Upper lobe of left lung (tissue), 4 donors: ENCODE measurements at regions not wholly inside any gene's neighbourhood (a gene's known extent, or its start where the extent isn't known, plus 50 kb on each side); places are given as distances from the start of the nearest gene placed in this dataset.

Experiments
- CTCF ChIP-seq, 6 experiments: fragments of 450-650 bp in 4 of 6; fragments of 200-600 bp in 2 of 6; sonication (generic) in 2 of 6; IDR thresholded peaks; one replicate each; pipeline ENCODE4 v1.5.1; 2016 to 2019; ENCODE audit warnings: antibody characterized with exemption in 6 of 6
- POLR2A ChIP-seq, 4 donors: fragments of 450-650 bp; IDR thresholded peaks; one replicate each; pipeline ENCODE4 v1.5.1; 2016 to 2017; ENCODE audit warnings: antibody characterized with exemption in 4 of 4, mild to moderate bottlenecking in 2 of 4
- POLR2AphosphoS5 ChIP-seq, 2 donors: sonication (generic); formaldehyde crosslinking; IDR thresholded peaks; one replicate each; pipeline ENCODE4 v1.5.1; 2017; ENCODE audit warnings: antibody characterized with exemption in 2 of 2

GRCh38 chr3:13172644-13173013 is 99.4 kb upstream of the IQSEC1 start:
- TF ChIP-seq CTCF (IDR thresholded peaks at IDR 0.05) (no peak), POLR2A (IDR thresholded peaks at IDR 0.05) (no peak), POLR2AphosphoS5 (IDR thresholded peaks at IDR 0.05) (no peak)
